ENCODE measurements at regions not wholly inside any gene's neighbourhood (a gene's known extent, or its start where the extent isn't known, plus 50 kb on each side); places are given as distances from the start of the nearest gene placed in this dataset.

DNA sequence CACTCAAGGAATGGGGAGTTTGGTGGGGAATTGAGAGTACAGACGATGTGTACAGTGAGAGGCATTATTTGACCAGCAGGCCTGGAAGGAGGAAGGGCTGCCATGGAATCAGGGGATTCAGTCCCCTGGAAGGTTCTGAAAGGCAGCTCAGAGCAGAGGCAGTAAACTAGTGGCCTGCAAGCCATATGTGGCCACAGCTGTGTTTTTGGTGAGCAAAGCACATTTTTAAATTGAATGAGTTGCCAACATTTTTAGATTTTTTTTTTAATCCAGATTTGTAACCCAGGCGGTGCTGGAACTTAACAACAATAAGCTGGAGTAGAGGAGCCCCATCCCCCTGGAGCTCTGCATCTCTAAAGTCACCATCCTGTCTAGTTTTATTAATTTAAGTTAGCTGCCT lies 95.3 kb upstream of the IPO5 start:
- Histone ChIP-seq H3K4me1 (ENCODE audit: insufficient read depth, insufficient read length) (peaks cover 2% of the 10 kb centered on the region), H3K36me3 (ENCODE audit: insufficient read depth, insufficient read length, low read length) (no peaks in the 10 kb centered on the region), H3K9me3 (ENCODE audit: insufficient read depth, low read length) (no peaks in the 10 kb centered on the region), H3K27me3 (ENCODE audit: insufficient read depth, insufficient read length) (no peaks in the 10 kb centered on the region), H3K9ac (ENCODE audit: insufficient read length, low read depth) (no peak overlapping the region), H3K4me3 (ENCODE audit: insufficient read length, low read depth) (no peak overlapping the region)
- TF ChIP-seq YY1 (IDR thresholded peaks at IDR 0.05; ENCODE audit: insufficient read depth, insufficient read length): no peak
- no peak for TF ChIP-seq ZNF274 (IDR thresholded peaks at IDR 0.05; ENCODE audit: low read depth, low read length)
- no peak for TF ChIP-seq SUZ12 (IDR thresholded peaks at IDR 0.05; ENCODE audit: extremely low read depth, insufficient read depth, insufficient read length)
- no peak for DNase-seq (ENCODE audit: low read depth, low spot score)

DNA sequence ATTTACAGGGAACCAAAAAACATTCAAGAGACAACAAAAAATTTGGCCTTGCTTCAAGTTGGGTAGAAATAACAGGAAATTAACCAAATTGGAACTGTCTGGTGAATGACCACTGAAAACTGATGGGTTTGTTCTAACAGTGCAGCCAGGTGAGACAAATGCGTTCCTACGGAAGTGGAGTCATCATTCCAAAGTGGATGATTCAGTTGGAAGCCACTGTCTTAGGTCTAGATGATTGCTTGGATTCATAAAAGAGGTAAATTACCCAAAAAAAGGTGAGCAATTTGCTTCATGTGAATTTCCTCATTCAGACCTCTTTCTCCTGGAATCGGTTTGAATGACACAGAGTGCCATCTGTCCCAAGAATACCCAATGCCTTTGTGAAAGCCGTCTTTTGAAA lies 87.1 kb upstream of the IPO5 start:
- TF ChIP-seq ZNF274 (IDR thresholded peaks at IDR 0.05; ENCODE audit: low read depth, low read length): no peak
- no peak for TF ChIP-seq SUZ12 (IDR thresholded peaks at IDR 0.05; ENCODE audit: extremely low read depth, insufficient read depth, insufficient read length)
- no peak for TF ChIP-seq YY1 (IDR thresholded peaks at IDR 0.05; ENCODE audit: insufficient read depth, insufficient read length)
- DNase-seq (ENCODE audit: low read depth, low spot score): no peak
- Histone ChIP-seq H3K4me3 (ENCODE audit: insufficient read length, low read depth) (no peak overlapping the region), H3K36me3 (ENCODE audit: insufficient read depth, insufficient read length, low read length) (no peaks in the 10 kb centered on the region), H3K27me3 (ENCODE audit: insufficient read depth, insufficient read length) (no peaks in the 10 kb centered on the region), H3K9me3 (ENCODE audit: insufficient read depth, low read length) (no peaks in the 10 kb centered on the region), H3K9ac (ENCODE audit: insufficient read length, low read depth) (no peak overlapping the region), H3K4me1 (ENCODE audit: insufficient read depth, insufficient read length) (no peaks in the 10 kb centered on the region)

DNA sequence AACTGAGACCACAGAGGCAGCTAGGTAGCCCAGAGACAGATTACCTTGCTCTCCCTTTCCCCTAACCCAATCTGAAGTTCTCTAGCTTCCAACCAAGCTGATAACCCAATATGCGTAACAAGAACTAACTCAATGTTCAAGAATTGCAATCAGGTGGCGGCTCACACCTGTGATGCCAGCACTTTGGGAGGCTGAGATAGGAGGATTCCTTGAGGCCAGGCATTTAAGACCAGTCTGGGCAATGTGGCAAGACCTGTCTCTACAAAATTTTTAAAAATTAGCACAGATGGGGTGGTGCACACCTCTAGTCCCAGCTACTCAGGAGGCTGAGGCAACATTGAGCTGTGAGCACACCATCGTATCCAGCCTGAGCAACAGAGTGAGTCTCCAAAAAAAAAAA lies 86.7 kb upstream of the IPO5 start:
- Histone ChIP-seq H3K9me3 (ENCODE audit: insufficient read depth, low read length) (no peaks in the 10 kb centered on the region), H3K4me3 (ENCODE audit: insufficient read length, low read depth) (no peak overlapping the region)

DNA sequence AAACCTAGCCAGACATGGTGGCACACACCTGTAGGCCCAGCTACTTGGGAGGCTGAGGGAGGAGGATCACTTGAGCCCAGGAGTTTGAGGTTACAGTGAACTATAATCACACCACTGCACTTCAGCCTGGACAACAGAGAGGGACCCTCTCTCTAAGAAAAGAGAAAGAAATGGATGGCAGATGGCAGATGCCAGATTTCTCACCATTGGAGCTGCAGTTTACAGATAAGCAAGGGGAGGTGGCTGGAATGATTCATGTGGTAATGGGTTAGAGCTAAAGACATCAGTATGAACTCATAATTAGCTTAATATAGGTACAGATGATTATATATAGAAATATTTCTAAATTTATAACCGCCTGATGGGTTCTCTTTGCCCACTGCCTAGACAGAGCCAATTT lies 80.1 kb upstream of the IPO5 start:
- no peaks in the 10 kb centered on the region for H3K36me3 ChIP-seq (ENCODE audit: insufficient read depth, insufficient read length, low read length)
- H3K9me3 ChIP-seq (ENCODE audit: insufficient read depth, low read length): no peaks in the 10 kb centered on the region
- TF ChIP-seq ZNF274 (IDR thresholded peaks at IDR 0.05; ENCODE audit: low read depth, low read length) (no peak), SUZ12 (IDR thresholded peaks at IDR 0.05; ENCODE audit: extremely low read depth, insufficient read depth, insufficient read length) (no peak), YY1 (IDR thresholded peaks at IDR 0.05; ENCODE audit: insufficient read depth, insufficient read length) (no peak)
- no peaks in the 10 kb centered on the region for H3K27me3 ChIP-seq (ENCODE audit: insufficient read depth, insufficient read length)
- no peak overlapping the region for H3K9ac ChIP-seq (ENCODE audit: insufficient read length, low read depth)
- H3K4me3 ChIP-seq (ENCODE audit: insufficient read length, low read depth): no peak overlapping the region
- DNase-seq (ENCODE audit: low read depth, low spot score): no peak
- H3K4me1 ChIP-seq (ENCODE audit: insufficient read depth, insufficient read length): no peaks in the 10 kb centered on the region

More for the DNA sequence above, 86.7 kb upstream of the IPO5 start:
- Histone ChIP-seq H3K4me1 (ENCODE audit: insufficient read depth, insufficient read length) (no peaks in the 10 kb centered on the region), H3K27me3 (ENCODE audit: insufficient read depth, insufficient read length) (no peaks in the 10 kb centered on the region), H3K36me3 (ENCODE audit: insufficient read depth, insufficient read length, low read length) (no peaks in the 10 kb centered on the region), H3K9ac (ENCODE audit: insufficient read length, low read depth) (no peak overlapping the region)
- TF ChIP-seq ZNF274 (IDR thresholded peaks at IDR 0.05; ENCODE audit: low read depth, low read length): no peak
- no peak for TF ChIP-seq YY1 (IDR thresholded peaks at IDR 0.05; ENCODE audit: insufficient read depth, insufficient read length)
- TF ChIP-seq SUZ12 (IDR thresholded peaks at IDR 0.05; ENCODE audit: extremely low read depth, insufficient read depth, insufficient read length): no peak
- DNase-seq (ENCODE audit: low read depth, low spot score): no peak

DNA sequence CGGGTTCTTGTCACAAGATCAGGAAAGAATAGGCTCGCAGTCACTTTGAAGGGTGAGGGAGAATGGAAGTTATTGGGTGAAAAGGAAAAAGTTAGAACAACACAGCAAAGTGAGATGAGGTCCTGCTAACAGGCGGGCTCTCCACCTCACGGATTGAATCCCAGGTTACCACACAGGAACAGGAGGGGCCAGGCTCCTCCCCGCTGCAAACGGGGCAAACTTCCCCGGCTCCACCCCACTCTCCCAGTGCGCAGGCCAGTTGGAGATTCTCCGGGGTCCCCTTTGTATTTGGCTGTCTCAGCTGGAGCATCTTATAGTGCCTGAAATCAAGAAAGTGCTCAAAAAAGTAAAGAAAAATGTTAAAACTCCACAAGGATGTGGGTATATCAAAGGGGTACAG lies 78.3 kb upstream of the IPO5 start:
- DNase-seq (ENCODE audit: low read depth, low spot score): no peak
- no peaks in the 10 kb centered on the region for H3K36me3 ChIP-seq (ENCODE audit: insufficient read depth, insufficient read length, low read length)
- H3K9me3 ChIP-seq (ENCODE audit: insufficient read depth, low read length): no peaks in the 10 kb centered on the region
- H3K27me3 ChIP-seq (ENCODE audit: insufficient read depth, insufficient read length): no peaks in the 10 kb centered on the region
- no peak for TF ChIP-seq YY1 (IDR thresholded peaks at IDR 0.05; ENCODE audit: insufficient read depth, insufficient read length)
- TF ChIP-seq SUZ12 (IDR thresholded peaks at IDR 0.05; ENCODE audit: extremely low read depth, insufficient read depth, insufficient read length): no peak
- no peak for TF ChIP-seq ZNF274 (IDR thresholded peaks at IDR 0.05; ENCODE audit: low read depth, low read length)
- H3K9ac ChIP-seq (ENCODE audit: insufficient read length, low read depth): no peak overlapping the region
- H3K4me3 ChIP-seq (ENCODE audit: insufficient read length, low read depth): no peak overlapping the region
- no peaks in the 10 kb centered on the region for H3K4me1 ChIP-seq (ENCODE audit: insufficient read depth, insufficient read length)

DNA sequence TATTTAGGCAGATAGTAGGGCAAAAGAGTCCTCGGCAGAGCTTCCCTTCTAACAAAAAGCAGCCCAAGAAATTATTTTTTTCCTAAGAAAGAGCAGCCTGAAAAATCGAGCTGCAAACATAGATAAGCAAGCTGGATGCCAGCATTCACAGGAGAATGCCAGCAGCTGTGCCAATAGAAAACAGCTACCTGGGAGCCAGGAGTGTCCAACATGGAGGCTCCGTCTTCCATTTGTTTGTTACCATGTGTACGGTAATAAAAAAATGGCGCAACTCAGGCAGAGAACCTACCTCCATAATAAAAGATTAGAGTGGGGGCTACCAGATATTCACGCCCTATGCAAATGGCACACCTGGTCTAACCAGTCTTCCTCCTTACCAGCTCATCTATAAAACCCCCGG lies 77.6 kb upstream of the IPO5 start:
- H3K4me3 ChIP-seq (ENCODE audit: insufficient read length, low read depth): no peak overlapping the region
- H3K36me3 ChIP-seq (ENCODE audit: insufficient read depth, insufficient read length, low read length): no peaks in the 10 kb centered on the region
- H3K27me3 ChIP-seq (ENCODE audit: insufficient read depth, insufficient read length): no peaks in the 10 kb centered on the region
- no peaks in the 10 kb centered on the region for H3K9me3 ChIP-seq (ENCODE audit: insufficient read depth, low read length)
- TF ChIP-seq ZNF274 (IDR thresholded peaks at IDR 0.05; ENCODE audit: low read depth, low read length) (no peak), SUZ12 (IDR thresholded peaks at IDR 0.05; ENCODE audit: extremely low read depth, insufficient read depth, insufficient read length) (no peak), YY1 (IDR thresholded peaks at IDR 0.05; ENCODE audit: insufficient read depth, insufficient read length) (no peak)
- no peak overlapping the region for H3K9ac ChIP-seq (ENCODE audit: insufficient read length, low read depth)
- DNase-seq (ENCODE audit: low read depth, low spot score): no peak
- H3K4me1 ChIP-seq (ENCODE audit: insufficient read depth, insufficient read length): no peaks in the 10 kb centered on the region

DNA sequence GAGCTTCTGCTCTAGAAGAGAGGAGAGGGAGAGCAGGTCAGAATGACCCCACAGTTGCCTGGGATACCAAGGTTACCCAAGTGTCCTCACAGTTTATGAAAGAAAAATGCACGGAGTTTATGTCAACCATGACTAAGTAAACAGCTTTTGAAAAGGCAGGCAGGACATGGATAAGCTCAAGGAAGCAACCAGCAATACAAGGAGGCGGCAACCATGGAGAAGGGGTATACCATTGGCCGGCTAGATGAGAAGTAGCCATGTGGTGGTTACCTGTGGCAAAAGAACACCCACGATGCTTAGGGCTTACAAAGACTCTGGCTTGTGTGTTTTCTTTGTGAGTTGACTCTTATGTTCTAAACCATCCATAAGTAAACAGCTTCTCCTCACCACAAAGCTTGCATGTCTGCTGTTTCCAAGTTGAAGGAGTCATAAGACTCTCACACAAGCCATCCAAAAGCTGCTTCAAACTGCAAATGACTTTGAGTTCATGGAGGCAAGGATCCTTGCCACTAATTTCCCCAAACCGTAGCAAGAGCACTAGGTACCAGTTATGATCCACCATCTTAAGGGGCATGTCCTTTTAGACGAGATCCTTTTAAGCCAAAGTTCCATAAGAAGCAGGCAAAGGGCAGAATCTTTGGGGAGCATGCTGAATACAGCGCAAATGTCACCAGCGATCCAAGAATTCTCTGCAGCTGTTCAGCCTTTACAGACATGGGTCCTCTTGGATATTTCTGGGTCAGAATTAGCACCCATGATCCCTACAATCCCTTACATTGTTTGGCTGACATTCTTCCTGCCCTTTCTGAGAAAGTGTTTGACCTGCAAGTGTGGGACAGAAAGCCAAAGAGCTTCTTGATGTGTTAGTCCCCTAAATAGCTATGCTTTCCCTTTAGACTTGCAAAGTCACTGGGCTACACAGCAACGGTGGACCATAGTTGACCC lies 74.8 kb upstream of the IPO5 start:
- Histone ChIP-seq H3K9me3 (ENCODE audit: insufficient read depth, low read length) (no peaks in the 10 kb centered on the region), H3K4me1 (ENCODE audit: insufficient read depth, insufficient read length) (no peaks in the 10 kb centered on the region), H3K27me3 (ENCODE audit: insufficient read depth, insufficient read length) (no peaks in the 10 kb centered on the region), H3K9ac (ENCODE audit: insufficient read length, low read depth) (no peak overlapping the region), H3K4me3 (ENCODE audit: insufficient read length, low read depth) (no peak overlapping the region), H3K36me3 (ENCODE audit: insufficient read depth, insufficient read length, low read length) (no peaks in the 10 kb centered on the region)
- no peak for TF ChIP-seq YY1 (IDR thresholded peaks at IDR 0.05; ENCODE audit: insufficient read depth, insufficient read length)
- TF ChIP-seq ZNF274 (IDR thresholded peaks at IDR 0.05; ENCODE audit: low read depth, low read length): no peak
- TF ChIP-seq SUZ12 (IDR thresholded peaks at IDR 0.05; ENCODE audit: extremely low read depth, insufficient read depth, insufficient read length): no peak
- no peak for DNase-seq (ENCODE audit: low read depth, low spot score)

Measured in NT2/D1 (cell line).